GM18868 (cell line): ENCODE measurements at regions not wholly inside any gene's neighbourhood (a gene's known extent, or its start where the extent isn't known, plus 50 kb on each side); places are given as distances from the start of the nearest gene placed in this dataset.
"Not testable (repeated sequence)": the region's sequence is repeated elsewhere in the genome, so short reads cannot be mapped to it uniquely, and the experiment has no call there.

Experiments
- ATAC-seq: cut with Tn5 transposase; IDR thresholded peaks from one replicate; pipeline ENCODE4 v1.9.1; 2021; ENCODE audit warnings: mild to moderate bottlenecking, moderate library complexity; ENCODE audit not compliant: unreplicated experiment

DNA sequence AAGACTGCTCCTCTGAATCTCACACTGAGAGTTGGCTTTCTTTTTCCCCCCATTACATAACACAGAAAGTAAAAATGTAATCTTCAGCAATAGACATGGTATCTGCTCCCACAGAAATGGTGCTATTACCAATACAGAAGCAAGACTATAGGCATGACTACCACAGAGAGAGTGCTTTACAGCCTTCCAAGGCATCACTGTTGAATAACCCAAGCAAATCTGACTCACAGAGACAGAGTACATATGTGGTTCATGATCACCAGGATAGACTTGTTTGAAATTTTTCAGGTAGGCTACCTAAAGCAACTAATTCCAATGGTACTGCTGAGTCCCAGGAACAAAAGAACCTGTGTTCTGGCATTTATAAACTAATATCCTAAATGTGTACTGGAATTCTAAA is 1373.4 kb upstream of the C9orf72 start:
- no peak for ATAC-seq

DNA sequence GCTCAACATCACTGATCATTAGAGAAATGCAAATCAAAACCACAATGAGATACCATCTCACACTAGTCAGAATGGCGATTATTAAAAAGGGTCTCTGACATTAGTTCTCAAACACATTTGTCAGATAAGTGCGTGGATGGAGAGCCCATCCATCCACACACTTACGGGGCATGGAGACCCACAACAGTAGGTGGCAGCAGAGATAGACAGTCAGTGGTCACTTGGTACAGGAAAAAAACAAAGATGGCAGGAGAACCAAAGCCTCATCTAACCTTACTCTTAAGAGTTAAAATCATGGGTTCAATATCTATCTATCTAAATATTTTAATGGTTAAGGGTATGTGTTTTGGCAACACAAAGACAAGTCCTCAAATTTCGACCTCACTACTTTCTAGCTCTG is 1378.7 kb upstream of the C9orf72 start:
- ATAC-seq: peak; percentile 77

DNA sequence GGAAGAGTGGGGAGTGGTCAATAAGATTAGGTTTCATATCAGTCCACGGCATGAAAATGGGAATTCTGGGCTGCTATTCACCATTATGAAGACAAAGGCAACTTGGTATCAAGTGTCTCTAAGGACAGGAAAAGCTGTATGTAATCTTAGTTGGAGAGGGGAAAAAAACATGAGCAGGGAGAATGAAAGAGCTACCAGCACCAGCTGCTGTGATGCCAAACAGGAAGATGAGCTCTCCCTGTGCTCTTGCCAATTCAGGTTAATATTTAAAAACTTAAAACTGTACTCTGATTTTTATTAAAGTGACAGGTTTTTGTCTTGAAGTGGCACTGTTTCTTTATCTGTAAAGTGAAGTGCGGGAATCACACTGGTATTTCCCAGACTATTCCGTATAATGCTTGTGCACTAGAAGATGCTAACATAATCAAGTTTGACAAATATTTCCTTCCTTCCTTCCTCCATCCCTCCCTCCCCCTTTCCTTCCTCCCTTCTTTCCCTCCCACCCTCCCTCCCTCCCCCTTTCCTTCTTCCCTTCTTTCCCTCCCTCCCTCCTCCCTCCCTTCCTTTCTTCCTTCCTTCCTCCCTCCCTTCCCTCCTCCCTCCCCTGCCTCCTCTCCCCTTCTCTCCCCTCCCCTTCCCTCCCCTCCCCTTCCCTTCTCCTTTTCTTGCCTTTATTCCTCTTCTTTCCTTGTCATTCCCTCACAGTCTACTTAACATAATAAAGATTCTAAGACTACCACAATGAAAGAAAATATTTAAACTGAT is 1383.0 kb upstream of the C9orf72 start:
- no peak for ATAC-seq

DNA sequence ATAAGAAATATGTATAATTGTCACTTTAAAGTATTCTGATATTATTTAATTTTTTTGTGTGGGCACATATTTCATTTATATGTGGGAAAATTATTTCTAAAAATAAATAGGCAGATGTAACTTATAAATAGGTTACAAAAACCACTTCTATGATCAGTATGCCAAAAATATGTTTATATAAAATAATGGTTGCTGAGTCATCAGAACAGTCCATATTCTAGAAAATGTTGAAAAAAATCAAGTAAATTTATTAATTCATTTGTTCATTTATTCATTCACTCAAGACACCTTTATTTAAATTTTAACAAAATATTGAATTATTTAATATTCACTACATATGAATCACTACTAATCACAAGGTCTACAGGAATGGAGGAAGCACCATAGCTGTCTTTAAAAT is 1387.3 kb upstream of the C9orf72 start:
- no peak for ATAC-seq

DNA sequence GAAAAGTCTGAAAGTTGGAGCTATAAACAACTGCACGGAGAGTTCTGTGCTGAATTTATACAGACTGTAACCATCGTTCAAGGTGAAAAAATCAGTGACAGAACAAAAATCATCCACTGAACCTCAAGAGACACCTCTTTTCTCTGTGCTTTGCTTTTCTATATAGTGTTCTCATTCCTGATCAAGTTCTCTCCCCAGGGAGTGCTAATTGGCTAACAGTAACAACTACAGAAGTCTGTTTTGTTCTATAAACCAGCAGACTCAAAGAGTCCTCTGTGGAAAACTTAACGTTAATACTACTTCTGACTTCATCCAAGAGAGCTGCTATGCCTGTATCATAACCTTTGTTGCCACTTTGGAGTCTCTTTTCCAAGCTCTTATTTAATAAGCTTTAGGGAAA is 1388.3 kb upstream of the C9orf72 start:
- ATAC-seq: no peak

DNA sequence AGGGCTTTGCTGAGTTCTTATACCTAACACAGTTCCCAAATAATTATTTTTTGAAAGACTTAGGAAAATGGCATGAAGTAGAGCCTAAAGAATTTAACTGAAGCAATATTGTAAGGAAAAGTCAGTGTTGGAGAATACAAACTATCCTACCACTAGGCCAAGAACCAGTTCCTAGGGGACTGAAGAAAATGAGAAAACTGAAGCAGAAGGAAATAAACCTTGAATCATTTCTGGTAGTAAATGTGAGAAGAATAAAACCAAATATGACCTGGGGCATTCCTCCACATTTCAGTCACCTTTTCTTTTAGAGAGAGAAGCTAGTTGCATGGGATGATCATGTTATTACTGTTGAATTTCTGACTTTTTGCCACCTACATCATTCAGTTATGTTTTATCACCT is 1393.9 kb upstream of the C9orf72 start:
- ATAC-seq: no peak

DNA sequence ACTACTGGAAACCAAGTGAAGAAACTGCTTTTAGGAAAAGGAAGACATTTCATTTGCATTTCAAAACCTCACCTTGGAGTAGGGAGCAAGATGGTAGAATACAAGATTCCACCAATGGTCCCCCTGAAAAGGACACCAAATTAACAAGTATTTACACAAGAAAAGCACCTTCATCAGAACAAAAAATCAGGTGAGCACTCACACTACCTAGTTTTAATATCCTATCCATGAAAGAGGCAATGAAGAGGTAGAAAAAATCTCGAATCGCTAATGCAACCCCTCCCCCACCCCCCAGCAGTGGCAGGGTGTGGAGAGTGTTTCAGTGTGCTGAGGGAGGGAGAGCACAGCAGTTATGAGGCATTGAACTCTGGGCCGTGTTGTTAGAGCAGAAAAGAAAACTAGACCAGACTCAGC is 1397.0 kb upstream of the C9orf72 start:
- no peak for ATAC-seq

DNA sequence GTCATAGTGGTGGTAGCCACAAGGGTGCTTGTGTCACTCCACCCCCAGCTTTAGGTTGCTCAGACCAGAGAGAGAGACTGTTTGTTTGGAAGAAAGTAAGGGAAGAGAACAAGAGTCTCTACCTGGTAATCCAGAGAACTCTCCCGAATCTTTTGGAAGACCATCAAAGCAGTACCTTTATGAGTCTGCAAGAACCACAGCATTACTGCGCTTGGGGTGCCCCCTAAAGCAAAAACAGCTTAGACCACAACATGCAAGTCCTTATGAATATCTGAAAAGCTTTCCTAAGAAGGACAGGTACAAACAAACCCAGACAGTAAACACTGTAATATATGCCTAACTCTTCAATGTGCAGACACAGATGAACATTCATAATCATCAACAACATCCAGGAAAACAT is 1398.6 kb upstream of the C9orf72 start:
- no peak for ATAC-seq

DNA sequence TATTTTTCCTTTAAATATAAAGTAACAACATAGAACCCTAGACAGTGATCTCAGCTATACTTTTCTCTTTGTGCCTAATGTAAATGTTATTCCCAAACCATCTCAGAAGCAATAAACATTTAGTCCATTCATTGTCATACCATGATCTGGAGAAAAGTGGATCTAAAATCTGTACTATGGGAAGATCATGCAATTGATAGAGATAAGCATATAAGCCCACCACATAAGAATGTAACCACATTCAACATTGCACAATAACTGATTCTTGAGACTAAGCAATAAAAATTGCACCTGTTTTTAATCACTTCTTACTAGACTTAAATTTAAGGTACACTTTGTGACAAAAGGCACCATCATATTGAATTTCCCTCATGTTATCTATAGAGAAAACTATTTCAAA is 1403.0 kb upstream of the C9orf72 start:
- no peak for ATAC-seq

DNA sequence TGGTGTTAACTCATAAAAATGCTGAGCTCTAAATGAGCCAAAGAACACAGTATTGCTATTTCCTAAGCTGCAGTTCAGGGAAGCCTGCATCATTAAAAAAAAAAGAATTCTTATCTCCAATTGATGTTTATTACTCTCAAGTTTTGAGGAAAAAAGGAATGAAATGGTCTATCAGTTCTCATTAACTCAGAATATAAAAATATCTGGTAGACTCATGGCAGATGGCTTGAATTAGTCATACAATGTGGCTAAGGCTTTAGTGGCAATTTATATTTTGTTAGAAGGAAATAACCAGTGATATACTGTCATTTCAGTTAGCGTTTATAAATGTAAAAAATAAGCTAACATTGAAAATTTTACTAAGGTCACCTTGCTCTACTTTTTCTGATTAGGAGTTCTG is 1403.4 kb upstream of the C9orf72 start:
- no peak for ATAC-seq

DNA sequence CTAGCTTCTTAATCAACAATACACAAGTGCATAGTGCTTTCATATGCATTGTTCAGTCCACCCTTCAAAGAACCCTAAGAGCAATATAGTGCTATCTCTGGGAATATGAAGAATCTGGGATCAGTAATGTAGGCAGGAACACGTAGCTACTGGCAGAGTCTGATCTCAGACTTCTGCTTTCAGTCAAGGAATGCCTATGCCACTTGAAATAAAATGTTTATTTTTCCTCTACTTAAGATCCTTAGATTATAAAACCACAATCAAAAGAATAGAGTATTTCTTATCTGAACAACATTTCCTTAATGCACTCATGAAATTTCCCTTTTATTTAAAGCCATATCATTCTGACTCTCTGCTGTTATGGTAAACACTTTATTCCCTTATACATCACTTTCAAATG is 1407.8 kb upstream of the C9orf72 start:
- ATAC-seq: no peak

DNA sequence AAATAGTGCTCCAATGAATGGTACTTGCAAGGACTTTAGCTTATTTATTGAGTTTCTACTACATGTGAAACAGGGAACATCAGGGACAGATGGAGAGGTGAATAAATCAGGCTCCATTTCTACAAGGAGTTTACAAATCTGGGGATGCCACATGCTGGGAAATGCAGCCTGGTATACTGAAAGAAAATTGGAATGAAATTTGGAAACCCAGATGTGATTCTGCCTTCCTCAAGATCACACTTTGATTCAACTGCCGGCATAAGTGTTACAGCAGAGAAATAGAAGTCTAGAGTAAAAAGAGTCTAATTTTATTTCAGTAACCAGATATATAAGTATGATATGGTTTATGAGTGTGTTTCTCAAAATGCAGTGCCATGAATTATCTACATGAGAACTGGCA is 1408.4 kb upstream of the C9orf72 start:
- ATAC-seq: no peak

DNA sequence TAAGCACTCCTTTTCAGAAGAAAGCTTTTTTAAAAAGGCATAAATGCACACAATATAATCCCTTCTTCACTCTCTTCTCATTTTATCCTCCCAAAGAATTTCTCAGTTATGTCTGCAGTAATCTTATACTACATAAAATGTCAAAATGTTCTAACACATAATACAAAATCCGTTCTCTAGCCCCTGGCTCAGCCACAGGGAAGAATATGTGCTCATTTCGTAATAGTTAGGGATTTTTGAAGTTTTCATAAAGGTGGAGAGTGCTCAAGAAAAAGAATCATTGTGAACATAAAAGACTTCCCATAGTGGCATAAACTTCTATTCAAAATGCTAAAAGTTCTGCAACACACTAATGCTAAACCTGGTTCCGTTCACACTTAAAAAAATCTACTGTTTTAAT is 1410.7 kb upstream of the C9orf72 start:
- ATAC-seq: no peak

DNA sequence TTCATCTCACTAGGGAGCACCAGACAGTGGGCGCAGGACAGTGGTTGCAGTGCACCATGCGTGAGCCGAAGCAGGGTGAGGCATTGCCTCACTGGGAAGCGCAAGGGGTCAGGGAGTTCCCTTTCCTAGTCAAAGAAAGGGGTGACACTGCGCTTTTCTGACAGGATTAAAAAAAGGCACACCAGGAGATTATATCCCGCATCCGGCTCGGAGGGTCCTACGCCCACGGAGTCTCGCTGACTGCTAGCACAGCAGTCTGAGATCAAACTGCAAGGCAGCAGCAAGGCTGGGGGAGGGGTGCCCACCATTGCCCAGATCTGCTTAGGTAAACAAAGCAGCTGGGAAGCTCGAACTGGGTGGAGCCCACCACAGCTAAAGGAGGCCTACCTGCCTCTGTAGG is 1416.7 kb upstream of the C9orf72 start:
- not testable (repeated sequence) for ATAC-seq

DNA sequence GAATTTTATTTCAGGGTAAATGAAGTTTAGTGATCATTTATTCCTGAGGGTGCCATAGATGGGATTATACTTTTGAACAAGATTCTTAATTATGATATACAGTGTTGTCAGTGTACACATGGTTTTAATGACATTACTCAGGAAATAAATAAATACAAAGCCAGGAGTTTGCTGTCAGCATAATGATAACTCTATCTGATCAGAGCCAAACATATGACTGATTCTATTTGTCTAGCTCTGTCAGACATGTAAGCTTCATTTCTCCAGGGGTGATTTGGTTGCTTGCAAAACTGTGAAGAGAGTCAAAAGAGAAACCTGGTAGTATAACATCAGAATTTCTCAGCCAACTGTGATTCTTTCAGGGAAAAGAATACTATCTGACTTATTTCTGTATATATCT is 1425.8 kb upstream of the C9orf72 start:
- no peak for ATAC-seq

DNA sequence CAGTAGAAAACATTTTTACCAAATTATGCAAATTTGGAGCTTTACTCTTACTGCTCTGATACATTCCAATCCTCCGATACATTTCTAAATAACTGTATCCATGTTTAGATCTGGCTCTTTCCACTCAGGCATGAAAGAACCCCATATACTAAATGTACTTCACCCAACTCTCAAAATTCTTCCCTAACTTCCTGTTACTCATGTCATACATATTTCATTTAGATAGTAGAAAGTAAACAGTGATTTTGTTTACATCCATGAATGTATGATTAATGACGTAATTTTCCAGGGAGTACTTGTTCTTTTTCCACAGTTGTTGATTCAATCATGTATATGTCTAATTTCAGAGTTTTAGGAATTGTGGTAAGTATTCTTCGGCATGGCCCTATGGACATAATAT is 1426.5 kb upstream of the C9orf72 start:
- no peak for ATAC-seq

DNA sequence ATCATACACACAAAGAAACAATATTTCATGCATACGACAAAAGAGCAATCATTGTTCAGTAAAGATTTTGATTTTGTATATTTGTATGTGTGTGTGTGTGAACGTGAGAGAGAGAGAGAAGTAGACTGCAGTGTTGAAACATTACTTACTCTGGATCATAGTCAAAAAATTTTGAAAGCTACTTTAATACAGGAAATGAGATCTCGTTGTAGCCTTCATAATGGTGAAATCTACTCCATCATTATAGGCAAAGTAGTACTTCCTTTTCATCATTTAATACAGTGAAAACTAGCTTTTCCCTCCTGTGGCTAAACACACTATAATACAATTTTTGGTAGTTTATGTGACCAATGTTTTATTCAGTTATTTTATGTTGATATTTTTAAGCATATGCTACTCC is 1427.7 kb upstream of the C9orf72 start:
- ATAC-seq: no peak

DNA sequence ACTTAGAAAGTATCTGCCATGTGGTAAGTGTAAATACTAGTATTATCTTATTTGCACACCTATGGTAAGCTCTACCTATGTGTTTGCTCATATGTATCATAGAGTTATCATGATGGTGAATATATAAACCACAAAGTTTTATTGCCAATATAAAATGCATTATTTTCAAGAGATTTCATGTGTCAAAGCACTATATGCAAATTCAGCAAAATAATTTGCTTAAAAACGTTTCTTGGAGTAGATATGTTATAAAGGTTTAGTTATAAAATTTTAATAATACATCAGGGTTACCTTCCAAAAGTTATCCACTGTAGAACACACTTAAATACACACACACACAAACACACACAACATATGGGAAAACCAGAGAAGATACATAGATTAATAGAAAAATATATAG is 1431.7 kb upstream of the C9orf72 start:
- no peak for ATAC-seq

DNA sequence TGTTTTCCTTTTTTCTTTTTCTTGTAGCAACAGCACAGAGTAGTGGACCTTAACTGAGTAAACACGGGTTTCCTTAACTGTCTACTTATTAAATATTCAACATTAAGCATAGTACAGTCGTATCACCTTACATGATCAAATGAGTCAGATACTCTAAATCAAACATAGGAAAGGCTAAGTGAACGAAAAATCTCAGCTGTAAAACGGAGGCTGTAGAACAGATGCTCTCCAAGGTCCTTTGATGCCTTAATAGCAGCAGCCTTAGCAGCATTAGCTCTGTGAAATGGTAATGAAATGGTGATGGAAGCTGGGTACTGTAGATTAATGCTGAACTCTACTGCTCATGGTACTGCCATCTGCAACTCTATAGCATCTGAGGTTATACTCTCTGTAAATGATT is 1433.3 kb upstream of the C9orf72 start:
- ATAC-seq: no peak

DNA sequence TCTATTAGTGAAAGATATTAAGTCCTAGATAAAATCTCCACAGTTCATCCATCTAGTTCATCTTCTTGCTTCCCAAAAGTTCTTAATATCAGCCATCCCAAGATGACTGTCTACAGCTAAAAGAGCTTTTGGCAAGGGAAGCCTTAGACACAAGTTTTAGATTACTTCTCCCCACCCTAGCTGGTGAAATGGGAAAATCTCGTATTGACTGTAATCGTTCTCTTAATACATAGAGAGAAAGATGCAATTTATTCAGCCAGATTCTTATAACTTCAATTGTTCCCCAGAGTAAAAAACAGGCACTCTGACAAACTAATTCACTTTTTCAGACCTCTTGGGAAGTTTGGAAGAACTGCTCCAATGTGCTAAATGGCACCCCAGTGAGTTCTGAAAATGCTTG is 1439.6 kb upstream of the C9orf72 start:
- no peak for ATAC-seq

DNA sequence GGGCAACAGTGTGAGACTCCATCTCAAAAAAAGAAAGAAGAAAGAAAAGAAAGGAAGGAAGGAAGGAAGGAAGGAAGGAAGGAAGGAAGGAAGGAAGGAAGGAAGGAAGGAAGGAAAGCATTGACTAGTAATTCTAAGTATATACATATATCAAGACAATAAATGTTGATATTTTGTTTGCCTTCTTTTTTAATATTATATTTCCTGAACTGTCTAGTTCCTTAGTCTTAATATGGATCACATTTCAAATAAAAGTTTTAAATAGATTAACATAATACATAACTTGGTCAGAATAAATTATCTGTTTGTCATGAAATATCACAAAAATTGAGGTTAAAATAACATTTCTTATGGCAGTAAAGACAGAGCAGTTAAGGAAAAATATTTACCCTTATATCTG is 1448.4 kb upstream of the C9orf72 start:
- ATAC-seq: no peak

DNA sequence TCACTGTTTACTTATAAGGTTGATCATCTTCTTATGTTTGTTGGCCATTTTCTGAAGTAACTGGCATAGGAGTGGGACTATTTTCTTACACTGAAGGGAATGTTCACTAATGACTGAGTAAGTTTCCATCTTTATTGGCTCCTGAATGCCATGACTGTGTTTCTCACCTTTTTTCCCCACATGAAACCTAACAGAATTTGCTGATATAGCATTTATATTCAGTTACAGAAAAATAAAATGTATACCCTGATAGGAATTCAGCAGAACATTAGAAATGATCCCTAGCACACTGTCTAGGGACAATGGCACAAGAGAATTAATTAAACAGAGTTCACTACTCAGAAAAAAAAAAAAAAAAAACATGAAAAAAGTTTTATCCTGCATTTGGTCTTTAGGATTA is 1465.1 kb upstream of the C9orf72 start:
- no peak for ATAC-seq

DNA sequence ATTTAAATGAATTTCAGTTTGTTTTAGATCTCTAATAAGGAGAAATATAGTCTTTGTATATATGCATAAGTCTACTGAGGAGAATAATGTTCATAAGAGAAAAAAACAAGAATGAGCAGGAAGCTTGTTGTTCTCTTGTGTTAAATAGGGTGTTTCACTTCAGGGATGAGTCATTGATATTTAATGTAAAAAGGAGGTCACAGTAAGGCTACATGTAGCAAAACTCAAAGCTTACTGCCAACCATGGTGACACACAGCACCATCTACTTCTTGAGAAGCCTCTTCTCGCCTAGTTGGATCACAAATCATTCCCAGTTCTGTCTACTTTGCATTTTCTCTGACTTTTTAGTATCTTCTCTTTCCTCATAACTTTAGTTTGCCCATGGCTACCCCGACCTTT is 1466.0 kb upstream of the C9orf72 start:
- peak; percentile 48 for ATAC-seq
